ENCODE measurements at regions not wholly inside any gene's neighbourhood (a gene's known extent, or its start where the extent isn't known, plus 50 kb on each side); places are given as distances from the start of the nearest gene placed in this dataset.

- no peak for TF ChIP-seq CTCF (IDR thresholded peaks at IDR 0.05)
- TF ChIP-seq POLR2A (IDR thresholded peaks at IDR 0.05): no peak
Observed at GRCh38 chr2:22126978-22127377, 1003.2 kb downstream of the TDRD15 start.

All from ovary (tissue), 3 donors.